Astrocyte of the cerebellum (primary cell): ENCODE measurements at regions not wholly inside any gene's neighbourhood (a gene's known extent, or its start where the extent isn't known, plus 50 kb on each side); places are given as distances from the start of the nearest gene placed in this dataset.

Experiments
- DNase-seq: peaks from one replicate; pipeline ENCODE4 v3.0.0-alpha.2; 2011; ENCODE audit warnings: low read depth
- H3K4me3 ChIP-seq: 2 replicates; pipeline ENCODE4 v1.5.1; 2011; ENCODE audit warnings: mild to moderate bottlenecking, low read depth, low read length, moderate library complexity
- in situ Hi-C: cut with HindIII; loops from 2 replicates; pipeline ENCODE4 v1.10.0; 2017; ENCODE audit warnings: low sequenced_read_pairs
- TF ChIP-seq, protein P1 (sequence below): IDR thresholded peaks from 2 replicates; pipeline ENCODE4 v1.5.1; 2012; ENCODE audit warnings: low read length, low read depth, moderate library complexity, mild to moderate bottlenecking; ENCODE audit errors: missing control alignments

DNA sequence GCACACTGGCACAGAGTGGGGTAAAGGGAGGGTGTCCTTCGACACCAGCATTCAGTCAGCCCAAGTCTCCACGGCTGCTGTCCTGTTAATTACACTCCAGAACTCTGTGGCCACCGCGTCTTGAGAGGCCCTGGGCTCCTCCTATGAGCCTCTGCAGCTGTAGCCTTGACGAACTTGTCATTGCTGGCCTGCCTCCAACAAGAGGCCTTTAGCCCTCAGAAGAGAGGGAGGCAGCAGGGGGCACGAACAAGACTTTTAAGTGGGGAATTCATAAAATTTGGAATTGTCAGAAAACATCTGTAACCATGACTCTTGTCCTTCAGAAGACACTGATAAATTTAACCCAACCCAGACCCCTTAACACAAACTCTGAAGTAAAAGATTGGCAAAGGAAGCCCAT is 241.9 kb downstream of the UQCRFS1 start:
- TF ChIP-seq, protein P1, sequence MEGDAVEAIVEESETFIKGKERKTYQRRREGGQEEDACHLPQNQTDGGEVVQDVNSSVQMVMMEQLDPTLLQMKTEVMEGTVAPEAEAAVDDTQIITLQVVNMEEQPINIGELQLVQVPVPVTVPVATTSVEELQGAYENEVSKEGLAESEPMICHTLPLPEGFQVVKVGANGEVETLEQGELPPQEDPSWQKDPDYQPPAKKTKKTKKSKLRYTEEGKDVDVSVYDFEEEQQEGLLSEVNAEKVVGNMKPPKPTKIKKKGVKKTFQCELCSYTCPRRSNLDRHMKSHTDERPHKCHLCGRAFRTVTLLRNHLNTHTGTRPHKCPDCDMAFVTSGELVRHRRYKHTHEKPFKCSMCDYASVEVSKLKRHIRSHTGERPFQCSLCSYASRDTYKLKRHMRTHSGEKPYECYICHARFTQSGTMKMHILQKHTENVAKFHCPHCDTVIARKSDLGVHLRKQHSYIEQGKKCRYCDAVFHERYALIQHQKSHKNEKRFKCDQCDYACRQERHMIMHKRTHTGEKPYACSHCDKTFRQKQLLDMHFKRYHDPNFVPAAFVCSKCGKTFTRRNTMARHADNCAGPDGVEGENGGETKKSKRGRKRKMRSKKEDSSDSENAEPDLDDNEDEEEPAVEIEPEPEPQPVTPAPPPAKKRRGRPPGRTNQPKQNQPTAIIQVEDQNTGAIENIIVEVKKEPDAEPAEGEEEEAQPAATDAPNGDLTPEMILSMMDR, result no peak
- H3K4me3 ChIP-seq, result no peak overlapping the region
- in situ Hi-C loops, result no loop called here
- DNase-seq, result no peak

- TF ChIP-seq, protein P1, result no peak
- H3K4me3 ChIP-seq, result no peak overlapping the region
- in situ Hi-C loops, result no loop called here
- no peak for DNase-seq
Observed at GRCh38 chr19:28968721-28969120, 244.2 kb downstream of the UQCRFS1 start.

DNA sequence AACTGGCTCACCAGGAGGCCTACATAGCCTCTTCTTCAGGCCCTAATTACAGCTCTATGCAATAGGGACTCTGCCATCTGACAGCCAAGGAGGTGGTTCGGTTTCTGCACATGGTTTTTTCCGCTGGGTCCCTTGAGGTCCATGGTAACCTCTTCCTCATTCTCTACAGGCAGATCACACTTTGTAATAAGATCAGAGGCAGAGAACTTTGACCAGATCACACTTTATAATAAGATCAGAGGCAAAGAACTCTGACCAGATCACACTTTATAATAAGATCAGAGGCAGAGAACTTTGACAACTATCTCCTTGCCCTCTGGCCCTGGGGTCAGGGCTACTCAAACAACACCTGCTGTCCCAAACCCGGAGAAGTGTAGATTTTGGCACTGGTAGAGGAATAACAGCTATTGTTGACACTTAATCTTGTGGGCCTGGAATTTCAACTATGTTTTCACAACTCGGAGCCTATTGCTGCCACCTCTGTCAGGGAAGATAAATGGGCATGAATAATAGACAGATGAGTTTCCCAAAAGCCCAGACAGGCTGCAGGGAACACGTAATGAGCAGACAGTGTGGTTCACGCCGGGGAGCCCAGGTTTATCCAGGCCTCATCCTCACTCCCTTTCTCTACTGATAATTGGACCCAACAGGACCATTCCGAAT is 246.1 kb downstream of the UQCRFS1 start:
- in situ Hi-C loops, result no loop called here
- no peak overlapping the region for H3K4me3 ChIP-seq
- TF ChIP-seq, protein P1, result no peak
- no peak for DNase-seq

- DNase-seq, result no peak
- in situ Hi-C loops, result no loop called here
- TF ChIP-seq, protein P1, result no peak
- H3K4me3 ChIP-seq, result no peak overlapping the region
Observed at GRCh38 chr19:28964500-28964899, 248.5 kb downstream of the UQCRFS1 start.

DNA sequence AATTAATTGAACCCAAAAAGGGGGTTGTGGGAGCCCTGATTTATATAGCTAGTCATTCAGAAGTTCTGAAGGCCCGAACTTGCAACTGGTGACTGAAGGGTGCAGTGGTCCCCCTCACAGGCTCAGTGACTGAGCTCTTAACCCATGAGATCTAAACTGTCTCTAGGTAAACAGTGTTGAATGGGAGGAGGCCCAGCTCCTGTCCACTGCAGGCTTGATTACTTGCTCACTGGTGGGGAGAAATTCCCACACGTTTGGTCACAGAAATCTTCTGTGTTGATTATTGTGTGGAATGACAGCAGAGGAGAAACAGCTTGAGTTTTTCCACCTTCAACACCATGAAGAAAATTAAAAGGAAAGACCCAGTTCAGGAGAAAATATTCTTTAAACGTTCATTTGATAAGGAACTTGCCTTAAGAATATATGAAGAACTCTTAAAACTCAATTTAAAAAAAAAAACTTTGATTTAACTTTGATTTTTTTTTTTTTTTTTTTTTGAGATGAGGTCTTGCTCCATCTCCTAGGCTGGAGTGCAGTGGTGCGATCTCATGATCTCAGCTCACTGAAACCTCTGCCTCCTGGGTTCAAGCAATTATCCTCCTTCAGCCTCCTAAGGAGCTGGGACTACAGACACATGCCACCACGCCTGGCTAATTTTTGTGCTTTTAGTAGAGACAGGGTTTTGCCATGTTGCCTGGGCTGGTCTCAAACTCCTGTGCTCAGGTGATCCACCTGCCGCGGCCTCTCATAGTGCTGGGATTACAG is 249.3 kb downstream of the UQCRFS1 start:
- H3K4me3 ChIP-seq, result no peak overlapping the region
- no peak for DNase-seq
- TF ChIP-seq, protein P1, result no peak
- in situ Hi-C loops, result no loop called here

DNA sequence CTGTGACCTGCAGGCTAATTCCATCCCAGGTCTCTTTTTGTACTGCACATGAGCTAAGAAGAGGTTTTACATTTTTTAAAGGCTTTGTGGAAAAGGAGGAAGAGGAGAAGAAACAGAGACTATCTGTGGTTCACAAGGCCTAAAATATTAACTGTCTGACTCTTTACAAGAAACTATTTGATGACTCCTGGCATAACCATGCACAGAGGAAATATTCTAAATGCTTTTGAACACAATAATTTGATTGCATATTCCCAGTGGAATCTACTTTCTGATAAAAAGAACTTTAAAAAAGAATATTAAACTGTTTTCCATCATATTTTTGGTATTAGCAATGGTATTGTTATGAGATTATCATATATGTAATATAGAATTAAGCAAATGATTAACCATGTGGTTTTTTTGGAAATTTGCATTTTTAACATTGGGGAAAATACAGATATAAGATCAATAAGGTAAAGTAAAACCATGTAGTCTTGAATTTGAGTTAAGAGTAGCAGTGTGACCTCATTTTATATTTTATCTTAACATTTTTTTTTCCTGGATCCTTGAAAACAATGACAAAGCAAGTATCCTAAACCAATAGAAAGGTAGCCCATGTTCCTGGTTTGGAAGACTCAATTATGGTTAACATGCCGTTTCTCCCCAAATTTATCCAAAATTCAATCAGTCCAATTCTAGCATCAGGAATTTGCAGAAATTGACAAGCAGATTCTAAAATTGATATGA is 251.0 kb downstream of the UQCRFS1 start:
- DNase-seq, result no peak
- TF ChIP-seq, protein P1, result no peak
- in situ Hi-C loops, result no loop called here

More for the DNA sequence above, 251.0 kb downstream of the UQCRFS1 start:
- no peak overlapping the region for H3K4me3 ChIP-seq
